GM18511 (cell line): ENCODE measurements at regions not wholly inside any gene's neighbourhood (a gene's known extent, or its start where the extent isn't known, plus 50 kb on each side); places are given as distances from the start of the nearest gene placed in this dataset.

Source experiments
- ATAC-seq: cut with Tn5 transposase; IDR thresholded peaks from one replicate; pipeline ENCODE4 v1.9.1; 2021; ENCODE audit warnings: mild to moderate bottlenecking, moderate library complexity; ENCODE audit not compliant: unreplicated experiment

- ATAC-seq: no peak
Measured at GRCh38 chr2:242020196-242021004, 150.9 kb downstream of the RTP5 start.

GRCh38 chr2:242022550-242023290 lies 153.2 kb downstream of the RTP5 start:
- no peak for ATAC-seq

- ATAC-seq: no peak
Measured at GRCh38 chr2:242024751-242025355, 155.3 kb downstream of the RTP5 start.

GRCh38 chr2:242027676-242028450 lies 158.3 kb downstream of the RTP5 start:
- no peak for ATAC-seq

- ATAC-seq: no peak
Measured at GRCh38 chr2:242029422-242030225, 160.1 kb downstream of the RTP5 start.

- ATAC-seq: no peak
Measured at GRCh38 chr2:242030226-242030575, 160.7 kb downstream of the RTP5 start.

- no peak for ATAC-seq
Measured at GRCh38 chr2:242030858-242031257, 161.3 kb downstream of the RTP5 start.

- no peak for ATAC-seq
Measured at GRCh38 chr2:242031481-242032019, 162.0 kb downstream of the RTP5 start.

- ATAC-seq: no peak
Measured at GRCh38 chr2:242032780-242033656, 163.5 kb downstream of the RTP5 start.

GRCh38 chr2:242034138-242034537 lies 164.6 kb downstream of the RTP5 start:
- ATAC-seq: no peak

GRCh38 chr2:242034996-242035814 lies 165.7 kb downstream of the RTP5 start:
- ATAC-seq: no peak

GRCh38 chr2:242035858-242036652 lies 166.5 kb downstream of the RTP5 start:
- no peak for ATAC-seq

- no peak for ATAC-seq
Measured at GRCh38 chr2:242036653-242036950, 167.1 kb downstream of the RTP5 start.

- no peak for ATAC-seq
Measured at GRCh38 chr2:242038166-242038927, 168.8 kb downstream of the RTP5 start.

GRCh38 chr2:242038928-242039341 lies 169.4 kb downstream of the RTP5 start:
- no peak for ATAC-seq

- ATAC-seq: no peak
Measured at GRCh38 chr2:242040303-242040655, 170.8 kb downstream of the RTP5 start.

GRCh38 chr2:242040681-242041080 lies 171.2 kb downstream of the RTP5 start:
- no peak for ATAC-seq
